ENCODE measurements at regions not wholly inside any gene's neighbourhood (a gene's known extent, or its start where the extent isn't known, plus 50 kb on each side); places are given as distances from the start of the nearest gene placed in this dataset.

GRCh38 chr1:191865479-191865878 is 292.8 kb upstream of the RGS18 start:
- intact Hi-C loops (cut with micrococcal nuclease) = no loop called here
- no peak overlapping the region for H3K4me2 ChIP-seq (ENCODE audit: insufficient read depth, low read length)
- H3K4me3 ChIP-seq = no peak overlapping the region
- H3K4me1 ChIP-seq (replicated peaks in 1 of 2; ENCODE audit: control insufficient read depth in 2 of 2, insufficient read depth in 2 of 2, low read length in 2 of 2) = no peaks in the 10 kb centered on the region
- FAIRE-seq (no peak), DNase-seq (ENCODE audit: extremely low read depth in 1 of 4, low spot score in 3 of 4) (no peak), ATAC-seq (no peak)
- no peak overlapping the region for H3K27ac ChIP-seq (ENCODE audit: extremely low read depth, low read depth, low read length)
- TF ChIP-seq ZNF512 (tag; IDR thresholded peaks at IDR 0.05) = no peak
- TF ChIP-seq ZNF316 (IDR thresholded peaks at IDR 0.05) = peak; percentile 92
- TF ChIP-seq C11orf30 (IDR thresholded peaks at IDR 0.05; ENCODE audit: low read depth) = peak; percentile 74
- TF ChIP-seq CEBPG (CRISPR knock-in tag; IDR thresholded peaks at IDR 0.05) = no peak
- peak; percentile 17 to 34; a peak in 1 of 4 replicates for TF ChIP-seq CEBPG (tag; conservative IDR thresholded peaks at IDR 0.05 in 1 of 2, IDR thresholded peaks at IDR 0.05 in 1 of 2)
- peak; percentile 66; the same call in 1 of the 2 replicates for TF ChIP-seq MAFK (IDR thresholded peaks at IDR 0.05; ENCODE audit: low read length)
- TF ChIP-seq CEBPB (tag; IDR thresholded peaks at IDR 0.05) = peak; percentile 45; the same call in 1 of the 2 replicates
- TF ChIP-seq CHD4 (IDR thresholded peaks at IDR 0.05; ENCODE audit: insufficient read depth, insufficient replicate concordance, low read depth, low read length, poor library complexity, severe bottlenecking) = no peak
- peak; percentile 51 for TF ChIP-seq MAFG (tag; conservative IDR thresholded peaks at IDR 0.05)
- no peak for TF ChIP-seq ZBTB33 (CRISPR knock-in tag; IDR thresholded peaks at IDR 0.05)
- no peak for TF ChIP-seq POLR2A (conservative IDR thresholded peaks at IDR 0.05)
- TF ChIP-seq MAFF (IDR thresholded peaks at IDR 0.05; ENCODE audit: low read length) = peak; percentile 71
- peak overlapping the region; percentile 23; the same call in 1 of the 2 replicates for H2AFZ ChIP-seq (ENCODE audit: low read depth, low read length)
- CTCF ChIA-PET (ENCODE audit: low intra/inter-chr PET ratio) = no interaction called here
- H4K20me1 ChIP-seq (replicated peaks; ENCODE audit: control insufficient read depth, insufficient read depth, low read length) = no peaks in the 10 kb centered on the region
- WGBS (ENCODE audit: insufficient coverage, low coverage, missing lambda C conversion rate) = 13% methylated on average over 6 of the region's 6 CpGs
- H3K9me1 ChIP-seq (ENCODE audit: control insufficient read depth, insufficient read depth, low read length) = no peaks in the 10 kb centered on the region
- H3K36me3 ChIP-seq (ENCODE audit: control insufficient read depth, insufficient read depth, low read length) = no peaks in the 10 kb centered on the region
- H3K79me2 ChIP-seq (ENCODE audit: control insufficient read depth, insufficient read depth, low read length) = no peaks in the 10 kb centered on the region
- H3K9me3 ChIP-seq (replicated peaks; ENCODE audit: control insufficient read depth, insufficient read depth, low read depth, low read length) = no peaks in the 10 kb centered on the region
- POLR2A ChIA-PET = interaction anchor here (0.7 kb wide), 1 partner anchor 12 kb away, joined by 3 read pairs; no protein-coding TSS in a partner anchor
- H3K27me3 ChIP-seq (ENCODE audit: control insufficient read depth in 2 of 2, insufficient read depth in 2 of 2, low read length in 2 of 2) = no peaks in the 10 kb centered on the region
- in situ Hi-C loops (cut with MboI) = no loop called here
- no peak overlapping the region for H3K9ac ChIP-seq (ENCODE audit: insufficient read depth in 1 of 2, low read depth in 2 of 2, low read length in 2 of 2)
- no TSS peak for BruUV-seq (replicated peaks)
